ENCODE measurements at regions not wholly inside any gene's neighbourhood (a gene's known extent, or its start where the extent isn't known, plus 50 kb on each side); places are given as distances from the start of the nearest gene placed in this dataset.

DNA sequence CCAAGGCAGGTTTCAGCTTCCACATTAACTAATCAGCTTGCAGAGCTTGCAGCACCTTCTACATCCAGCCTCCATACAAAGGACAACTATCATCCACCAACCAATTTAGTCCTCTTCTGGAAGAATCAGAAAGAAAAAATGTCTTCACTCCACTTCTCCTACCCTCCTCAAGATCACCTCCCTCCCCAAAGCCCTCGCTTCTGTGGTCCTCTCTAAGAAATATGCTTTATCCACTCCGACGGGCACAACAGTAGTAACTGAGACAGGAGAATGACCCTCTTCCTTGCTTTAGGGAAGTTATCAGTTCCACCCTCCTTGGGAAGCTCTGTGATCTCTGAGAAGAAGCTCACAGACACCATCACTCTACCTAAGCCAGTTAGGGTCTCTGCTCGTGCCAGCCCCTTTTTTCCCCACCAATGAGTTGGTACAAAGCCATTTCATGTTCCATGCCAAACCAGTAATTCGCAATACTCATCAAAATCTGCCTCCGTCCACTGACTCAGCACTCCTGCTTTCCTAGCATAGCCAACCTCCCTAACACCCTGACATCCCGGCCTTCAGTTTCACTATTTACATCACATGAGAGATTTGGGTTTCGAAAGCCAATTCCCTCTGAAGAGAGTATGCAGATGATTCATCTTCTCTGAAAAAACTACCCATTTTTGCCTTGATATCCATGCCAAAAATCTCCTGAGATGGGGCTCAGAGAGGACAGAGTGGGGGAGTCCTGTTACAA lies 114.1 kb upstream of the PKDCC start:
- no peak for TF ChIP-seq GABPA (IDR thresholded peaks at IDR 0.05; ENCODE audit: low read depth)
- TF ChIP-seq POLR2AphosphoS5 (IDR thresholded peaks at IDR 0.05; ENCODE audit: low read depth), result no peak
- TF ChIP-seq, protein P1, sequence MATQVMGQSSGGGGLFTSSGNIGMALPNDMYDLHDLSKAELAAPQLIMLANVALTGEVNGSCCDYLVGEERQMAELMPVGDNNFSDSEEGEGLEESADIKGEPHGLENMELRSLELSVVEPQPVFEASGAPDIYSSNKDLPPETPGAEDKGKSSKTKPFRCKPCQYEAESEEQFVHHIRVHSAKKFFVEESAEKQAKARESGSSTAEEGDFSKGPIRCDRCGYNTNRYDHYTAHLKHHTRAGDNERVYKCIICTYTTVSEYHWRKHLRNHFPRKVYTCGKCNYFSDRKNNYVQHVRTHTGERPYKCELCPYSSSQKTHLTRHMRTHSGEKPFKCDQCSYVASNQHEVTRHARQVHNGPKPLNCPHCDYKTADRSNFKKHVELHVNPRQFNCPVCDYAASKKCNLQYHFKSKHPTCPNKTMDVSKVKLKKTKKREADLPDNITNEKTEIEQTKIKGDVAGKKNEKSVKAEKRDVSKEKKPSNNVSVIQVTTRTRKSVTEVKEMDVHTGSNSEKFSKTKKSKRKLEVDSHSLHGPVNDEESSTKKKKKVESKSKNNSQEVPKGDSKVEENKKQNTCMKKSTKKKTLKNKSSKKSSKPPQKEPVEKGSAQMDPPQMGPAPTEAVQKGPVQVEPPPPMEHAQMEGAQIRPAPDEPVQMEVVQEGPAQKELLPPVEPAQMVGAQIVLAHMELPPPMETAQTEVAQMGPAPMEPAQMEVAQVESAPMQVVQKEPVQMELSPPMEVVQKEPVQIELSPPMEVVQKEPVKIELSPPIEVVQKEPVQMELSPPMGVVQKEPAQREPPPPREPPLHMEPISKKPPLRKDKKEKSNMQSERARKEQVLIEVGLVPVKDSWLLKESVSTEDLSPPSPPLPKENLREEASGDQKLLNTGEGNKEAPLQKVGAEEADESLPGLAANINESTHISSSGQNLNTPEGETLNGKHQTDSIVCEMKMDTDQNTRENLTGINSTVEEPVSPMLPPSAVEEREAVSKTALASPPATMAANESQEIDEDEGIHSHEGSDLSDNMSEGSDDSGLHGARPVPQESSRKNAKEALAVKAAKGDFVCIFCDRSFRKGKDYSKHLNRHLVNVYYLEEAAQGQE (IDR thresholded peaks at IDR 0.05; ENCODE audit: insufficient replicate concordance, low read depth), result no peak
- TF ChIP-seq, protein P2, sequence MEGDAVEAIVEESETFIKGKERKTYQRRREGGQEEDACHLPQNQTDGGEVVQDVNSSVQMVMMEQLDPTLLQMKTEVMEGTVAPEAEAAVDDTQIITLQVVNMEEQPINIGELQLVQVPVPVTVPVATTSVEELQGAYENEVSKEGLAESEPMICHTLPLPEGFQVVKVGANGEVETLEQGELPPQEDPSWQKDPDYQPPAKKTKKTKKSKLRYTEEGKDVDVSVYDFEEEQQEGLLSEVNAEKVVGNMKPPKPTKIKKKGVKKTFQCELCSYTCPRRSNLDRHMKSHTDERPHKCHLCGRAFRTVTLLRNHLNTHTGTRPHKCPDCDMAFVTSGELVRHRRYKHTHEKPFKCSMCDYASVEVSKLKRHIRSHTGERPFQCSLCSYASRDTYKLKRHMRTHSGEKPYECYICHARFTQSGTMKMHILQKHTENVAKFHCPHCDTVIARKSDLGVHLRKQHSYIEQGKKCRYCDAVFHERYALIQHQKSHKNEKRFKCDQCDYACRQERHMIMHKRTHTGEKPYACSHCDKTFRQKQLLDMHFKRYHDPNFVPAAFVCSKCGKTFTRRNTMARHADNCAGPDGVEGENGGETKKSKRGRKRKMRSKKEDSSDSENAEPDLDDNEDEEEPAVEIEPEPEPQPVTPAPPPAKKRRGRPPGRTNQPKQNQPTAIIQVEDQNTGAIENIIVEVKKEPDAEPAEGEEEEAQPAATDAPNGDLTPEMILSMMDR (IDR thresholded peaks at IDR 0.05; ENCODE audit: insufficient read depth, low read length), result no peak
- no peak for TF ChIP-seq SPI1 (IDR thresholded peaks at IDR 0.05; ENCODE audit: borderline replicate concordance, low read depth)
- no peak for DNase-seq (ENCODE audit: low read depth in 1 of 2, low spot score in 1 of 2)
- no peak overlapping the region for H3K4me3 ChIP-seq (replicated peaks; ENCODE audit: insufficient read depth, low read length)
- no peaks in the 10 kb centered on the region for H3K27me3 ChIP-seq (ENCODE audit: insufficient read depth, poor library complexity, severe bottlenecking)
- no peak overlapping the region for H3K27ac ChIP-seq (replicated peaks)

DNA sequence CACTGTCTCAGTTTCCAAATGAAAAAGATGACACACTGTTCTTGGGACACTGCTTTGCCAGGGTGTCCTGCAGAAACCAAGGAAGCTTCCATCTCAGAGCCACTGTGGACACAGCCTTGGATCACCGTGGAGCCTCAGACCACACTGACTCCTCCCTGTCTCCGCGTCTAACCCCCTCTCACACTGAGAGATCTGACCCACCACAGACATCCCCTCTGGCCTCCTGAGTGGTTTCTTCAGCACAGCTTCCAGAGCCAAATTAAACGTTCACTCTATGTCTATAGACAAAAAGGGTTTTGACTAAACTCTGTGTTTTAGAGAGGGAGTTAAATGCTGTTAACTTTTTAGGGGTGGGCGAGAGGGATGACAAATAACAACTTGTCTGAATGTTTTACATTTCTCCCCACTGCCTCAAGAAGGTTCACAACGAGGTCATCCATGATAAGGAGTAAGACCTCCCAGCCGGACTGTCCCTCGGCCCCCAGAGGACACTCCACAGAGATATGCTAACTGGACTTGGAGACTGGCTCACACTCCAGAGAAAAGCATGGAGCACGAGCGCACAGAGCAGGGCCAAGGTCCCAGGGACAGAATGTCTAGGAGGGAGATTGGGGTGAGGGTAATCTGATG lies 113.4 kb upstream of the PKDCC start:
- DNase-seq (ENCODE audit: low read depth in 1 of 2, low spot score in 1 of 2), result no peak
- TF ChIP-seq SPI1 (IDR thresholded peaks at IDR 0.05; ENCODE audit: borderline replicate concordance, low read depth), result no peak
- no peak for TF ChIP-seq POLR2AphosphoS5 (IDR thresholded peaks at IDR 0.05; ENCODE audit: low read depth)
- TF ChIP-seq, protein P2 (IDR thresholded peaks at IDR 0.05; ENCODE audit: insufficient read depth, low read length), result no peak
- TF ChIP-seq, protein P1 (IDR thresholded peaks at IDR 0.05; ENCODE audit: insufficient replicate concordance, low read depth), result no peak
- no peak for TF ChIP-seq GABPA (IDR thresholded peaks at IDR 0.05; ENCODE audit: low read depth)
- Histone ChIP-seq H3K27me3 (ENCODE audit: insufficient read depth, poor library complexity, severe bottlenecking) (no peaks in the 10 kb centered on the region), H3K4me3 (replicated peaks; ENCODE audit: insufficient read depth, low read length) (no peak overlapping the region), H3K27ac (replicated peaks) (no peak overlapping the region)

DNA sequence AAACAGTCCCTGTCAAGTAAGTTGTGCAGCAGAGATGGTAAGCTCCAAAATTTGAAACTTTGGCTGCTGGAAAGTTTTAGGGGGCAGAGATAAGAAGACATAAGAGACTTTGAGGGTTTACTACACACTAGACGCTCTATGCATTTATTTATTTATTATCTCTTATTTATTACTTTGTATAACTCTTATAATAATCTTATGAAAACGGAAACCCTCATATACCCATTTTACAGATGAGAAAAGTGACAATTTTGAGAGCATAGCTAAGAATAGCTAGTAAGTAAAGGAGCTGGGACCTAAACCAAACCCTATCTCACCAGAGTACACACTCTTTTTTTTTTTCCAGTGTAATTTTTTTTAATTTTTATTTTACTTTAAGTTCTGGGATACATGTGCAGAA lies 112.8 kb upstream of the PKDCC start:
- Histone ChIP-seq H3K27me3 (ENCODE audit: insufficient read depth, poor library complexity, severe bottlenecking) (no peaks in the 10 kb centered on the region), H3K4me3 (replicated peaks; ENCODE audit: insufficient read depth, low read length) (no peak overlapping the region), H3K27ac (replicated peaks) (no peak overlapping the region)
- TF ChIP-seq, protein P1 (IDR thresholded peaks at IDR 0.05; ENCODE audit: insufficient replicate concordance, low read depth), result no peak
- TF ChIP-seq, protein P2 (IDR thresholded peaks at IDR 0.05; ENCODE audit: insufficient read depth, low read length), result no peak
- no peak for TF ChIP-seq SPI1 (IDR thresholded peaks at IDR 0.05; ENCODE audit: borderline replicate concordance, low read depth)
- TF ChIP-seq GABPA (IDR thresholded peaks at IDR 0.05; ENCODE audit: low read depth), result no peak
- no peak for TF ChIP-seq POLR2AphosphoS5 (IDR thresholded peaks at IDR 0.05; ENCODE audit: low read depth)
- no peak for DNase-seq (ENCODE audit: low read depth in 1 of 2, low spot score in 1 of 2)

Data from HL-60 (cell line).